Left renal cortex interstitium (tissue), 4 donors: ENCODE measurements at regions not wholly inside any gene's neighbourhood (a gene's known extent, or its start where the extent isn't known, plus 50 kb on each side); places are given as distances from the start of the nearest gene placed in this dataset.

ENCODE experiments used
- DNase-seq, 4 donors: peaks; one replicate each; pipeline ENCODE4 v3.0.0-alpha.2; 2013; ENCODE audit warnings: low read depth in 4 of 4, low spot score in 2 of 4, missing footprints in 1 of 4

DNA sequence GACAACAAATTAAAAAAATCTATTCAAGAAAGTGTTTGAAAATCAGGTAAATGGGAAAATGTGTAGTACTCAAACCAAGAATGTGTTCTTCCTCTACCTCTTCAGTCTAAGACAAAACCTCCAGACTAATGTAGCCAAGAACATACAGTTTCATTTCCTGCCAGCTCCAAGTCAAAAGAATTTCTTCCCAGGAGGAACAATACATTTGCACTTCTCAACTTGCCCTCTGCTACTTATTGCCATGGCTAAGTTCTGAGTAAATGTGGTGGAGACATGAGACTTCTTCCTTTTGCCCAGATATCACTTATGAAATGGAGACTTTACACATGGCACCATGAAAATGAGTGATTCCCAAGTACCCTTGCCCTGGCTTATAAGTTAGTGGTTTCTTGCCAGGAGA is 2112.2 kb upstream of the C9orf72 start:
- no peak for DNase-seq

DNA sequence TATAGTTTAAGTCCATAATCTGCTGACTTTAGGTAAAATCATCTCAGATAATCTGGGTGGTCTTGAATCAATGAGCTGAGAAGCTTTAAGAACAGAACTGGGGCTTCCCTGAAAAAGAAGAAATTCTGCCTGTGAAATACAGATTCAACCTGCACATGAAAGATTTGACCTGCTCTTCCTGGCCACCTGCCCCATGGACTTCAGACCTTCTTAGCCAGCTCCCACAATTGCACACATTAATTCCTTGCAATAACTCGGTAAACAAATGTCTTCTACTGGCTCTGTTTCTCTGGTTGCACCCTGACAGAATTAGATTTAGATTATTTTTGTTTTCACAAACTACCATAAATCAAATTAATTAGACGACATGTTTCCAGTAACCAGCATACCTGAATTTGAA is 2117.9 kb upstream of the C9orf72 start:
- DNase-seq: no peak

DNA sequence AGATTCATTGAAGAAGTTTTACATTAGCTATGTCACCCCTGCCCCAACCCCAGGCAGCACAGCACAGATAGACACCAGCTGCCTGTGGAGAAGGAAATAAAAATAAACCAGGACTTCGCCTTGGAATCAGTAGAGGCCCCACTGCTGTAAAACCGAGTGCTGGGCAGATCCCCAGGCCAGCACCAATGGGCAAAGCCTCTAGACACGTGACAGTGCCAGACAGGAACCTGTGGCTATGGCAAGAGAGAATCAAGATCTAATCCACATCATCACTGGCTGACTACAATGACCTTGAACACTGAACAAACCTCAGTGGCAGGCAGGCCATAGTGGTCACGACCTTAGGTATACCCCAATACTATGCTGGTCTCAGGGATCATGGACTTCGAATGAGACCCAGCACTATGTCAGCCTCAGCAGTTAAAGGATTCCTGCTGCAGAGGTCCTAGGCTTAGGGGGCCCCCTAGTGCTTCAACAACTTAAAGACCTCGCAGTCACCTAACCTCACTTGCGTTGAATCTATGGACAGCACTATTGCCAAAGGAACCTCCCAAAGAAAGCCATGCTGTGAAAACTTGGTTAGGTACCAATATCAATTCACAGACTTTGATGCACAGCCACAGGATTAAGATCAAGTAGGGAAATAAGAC is 2118.6 kb upstream of the C9orf72 start:
- no peak for DNase-seq

DNA sequence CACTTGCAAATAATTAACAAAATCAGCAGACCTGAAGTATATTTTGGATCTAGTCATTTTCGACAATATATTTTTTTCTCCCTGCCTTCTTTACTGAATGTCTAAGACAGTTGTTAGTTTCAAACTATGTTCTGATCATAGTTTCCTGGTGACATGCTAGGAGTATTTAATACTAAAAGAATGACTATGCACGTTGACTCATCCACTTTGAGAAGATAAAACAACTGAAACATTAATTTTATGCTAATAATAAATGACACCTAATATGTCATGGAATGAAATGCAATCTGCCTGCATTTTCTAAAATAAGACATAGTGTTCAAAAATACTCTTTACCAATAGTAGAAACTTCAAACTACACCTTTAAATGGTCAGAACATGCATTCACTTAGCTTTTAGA is 2123.7 kb upstream of the C9orf72 start:
- DNase-seq: no peak

DNA sequence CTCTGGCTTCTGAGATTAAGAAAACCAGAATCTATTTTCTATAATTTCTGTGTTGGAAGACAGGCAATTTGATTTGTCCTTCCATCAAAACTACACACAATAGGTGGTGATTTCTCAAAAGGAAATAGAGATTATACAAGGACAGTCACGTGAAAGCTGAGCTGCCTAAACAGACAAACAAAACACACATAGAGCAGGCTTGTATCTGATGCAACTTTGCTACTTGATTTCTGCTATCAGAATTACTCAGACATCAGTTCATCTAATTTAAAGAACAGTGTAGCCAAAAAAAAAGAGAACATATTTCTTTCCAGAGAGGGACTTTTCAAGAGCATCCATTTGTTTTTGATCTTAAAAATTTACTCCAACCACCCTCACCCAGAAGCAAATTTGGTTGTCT is 2128.3 kb upstream of the C9orf72 start:
- no peak for DNase-seq

DNA sequence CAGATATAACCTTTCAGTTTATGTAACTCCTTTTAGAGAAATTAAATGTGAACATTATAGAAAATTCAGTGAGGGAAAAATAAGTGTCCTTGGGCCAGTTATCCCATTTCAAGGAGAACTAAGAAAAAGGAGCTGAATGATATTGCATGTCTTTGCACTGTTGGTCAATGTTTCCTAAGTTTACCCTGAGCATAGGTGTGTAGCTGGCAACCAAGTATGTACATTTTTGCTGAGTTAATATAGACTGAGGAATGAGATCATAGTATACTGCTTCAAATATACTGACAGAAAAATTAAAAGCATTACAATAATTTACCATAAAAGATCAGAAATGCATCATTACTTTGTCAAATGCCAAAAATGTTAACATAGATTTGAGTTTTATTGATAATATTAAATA is 2128.7 kb upstream of the C9orf72 start:
- DNase-seq: no peak

DNA sequence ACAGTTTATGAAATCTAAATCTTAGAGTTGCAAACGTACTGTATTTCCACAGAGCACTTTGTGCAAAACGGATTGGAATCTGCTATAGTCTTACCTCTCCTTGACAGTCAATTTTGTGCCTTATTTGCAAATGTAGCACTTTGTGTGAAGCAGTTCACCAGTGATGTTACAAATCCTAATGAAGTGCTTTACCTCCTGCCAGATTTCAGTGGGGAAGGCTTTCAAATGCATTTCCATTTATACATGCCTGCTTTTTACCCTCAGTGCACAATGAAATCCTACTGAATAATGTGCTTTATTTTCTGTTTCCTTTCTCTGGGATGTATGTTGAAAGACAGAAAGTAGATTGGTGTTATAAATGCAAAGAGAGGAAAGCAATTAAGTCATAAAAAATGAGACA is 2141.6 kb upstream of the C9orf72 start:
- DNase-seq: no peak

DNA sequence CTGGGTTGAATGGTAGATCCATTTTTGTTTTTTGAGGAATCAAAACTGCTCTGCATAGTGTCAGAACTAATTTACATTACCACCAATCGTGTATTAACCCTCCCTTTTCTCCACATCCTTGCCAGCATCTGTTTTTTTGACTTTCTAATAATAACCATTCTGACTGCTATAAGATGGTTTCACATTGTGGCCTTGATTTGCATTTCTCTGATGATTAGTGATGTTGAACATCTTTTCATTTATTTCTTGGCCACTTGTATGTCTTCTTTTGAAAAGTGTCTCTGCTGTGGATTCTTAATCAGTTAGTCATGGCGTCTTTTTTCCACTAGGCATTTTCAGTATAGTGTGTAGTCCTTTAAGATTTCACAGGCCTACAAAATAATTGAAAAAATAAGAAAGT is 2144.3 kb upstream of the C9orf72 start:
- no peak for DNase-seq

DNA sequence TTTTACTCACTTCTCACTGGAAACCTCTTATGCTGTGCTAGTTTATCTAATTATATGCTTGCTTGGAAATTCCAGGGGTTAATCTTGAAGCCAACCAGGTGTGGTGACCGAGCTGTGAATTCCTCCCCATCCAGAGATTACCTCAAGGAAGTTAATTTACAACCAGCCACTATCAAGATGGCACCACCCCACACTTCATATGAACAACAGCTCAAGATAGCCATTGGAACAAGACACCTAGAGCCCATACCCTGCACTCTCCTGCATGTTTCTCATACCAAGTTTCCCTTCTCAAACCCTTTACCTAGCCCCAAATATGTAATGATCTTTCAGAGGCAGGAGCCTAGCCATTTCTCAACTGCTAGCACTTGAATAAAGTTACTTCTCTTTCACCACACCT is 2156.9 kb upstream of the C9orf72 start:
- DNase-seq: no peak

DNA sequence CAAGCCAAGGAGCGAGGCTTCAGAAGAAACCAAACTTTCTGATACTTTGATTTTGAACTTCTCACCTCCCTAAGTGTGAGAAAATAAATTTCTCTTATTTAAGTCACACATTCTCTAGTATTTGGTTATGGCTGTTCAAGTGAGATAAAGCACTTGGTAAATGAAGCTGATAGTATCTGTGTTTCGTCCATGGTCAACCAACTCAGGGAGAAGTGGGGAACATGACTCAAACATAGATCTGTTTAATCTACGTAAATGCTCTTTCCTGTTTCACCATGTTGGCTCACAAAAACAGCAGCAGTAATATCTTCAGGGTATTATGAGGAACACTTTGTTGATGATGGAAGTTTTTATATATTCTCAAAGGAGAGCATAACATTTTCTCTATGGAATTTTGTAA is 2167.2 kb upstream of the C9orf72 start:
- no peak for DNase-seq

DNA sequence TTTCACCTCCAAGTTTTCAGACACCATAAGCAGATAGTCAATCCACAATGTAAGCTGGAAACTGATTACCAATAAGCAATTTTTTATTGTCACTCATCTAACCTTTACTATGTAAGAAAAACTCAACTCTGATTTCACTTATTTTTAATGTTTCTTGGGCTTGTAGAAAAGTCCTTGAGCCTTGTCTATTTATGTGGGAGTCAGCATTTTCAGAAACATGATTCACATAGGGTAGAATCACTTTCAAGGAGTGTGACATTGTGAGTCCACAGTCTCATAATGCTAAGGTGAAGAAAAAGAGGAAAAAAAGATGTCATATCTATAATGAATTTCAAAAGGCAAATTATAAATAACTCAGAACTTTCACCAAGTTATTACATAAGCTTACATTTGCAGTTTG is 2167.9 kb upstream of the C9orf72 start:
- DNase-seq: no peak

DNA sequence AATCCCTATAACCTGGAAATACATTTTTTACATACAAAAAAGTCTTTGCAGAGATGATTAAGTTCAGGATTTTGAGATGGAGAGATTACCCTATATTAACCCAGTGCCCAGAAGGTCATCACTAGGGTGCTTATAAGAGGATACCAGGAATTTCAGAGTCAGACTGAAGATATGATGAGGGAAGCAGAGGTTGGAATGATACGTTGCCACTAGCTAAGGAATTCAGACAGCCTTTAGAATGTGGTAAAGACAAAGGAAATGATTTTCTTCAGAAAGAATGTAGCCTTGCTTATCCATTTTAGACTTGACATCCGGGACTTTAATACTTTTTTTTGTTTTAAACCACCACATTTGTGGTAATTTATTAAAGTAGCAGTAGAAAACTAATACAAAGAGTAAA is 2176.8 kb upstream of the C9orf72 start:
- no peak for DNase-seq

DNA sequence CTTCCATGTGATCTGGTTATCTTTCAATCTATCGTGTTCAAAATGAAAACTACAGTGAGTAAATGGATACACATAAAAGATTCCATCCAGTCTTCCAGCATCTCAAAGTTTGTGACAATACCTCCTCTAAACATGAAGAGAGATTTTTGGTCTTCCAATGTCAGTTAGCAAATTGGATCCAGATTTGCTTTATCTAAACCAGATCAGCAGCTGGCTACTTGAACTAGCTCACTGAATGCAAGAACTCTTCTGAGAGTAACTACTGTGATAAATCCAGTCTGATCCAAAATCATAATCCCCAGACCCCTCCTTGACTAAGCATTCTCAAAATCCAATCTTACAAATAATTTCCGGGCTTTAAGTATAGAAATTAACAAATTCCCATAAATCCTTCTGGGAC is 2177.9 kb upstream of the C9orf72 start:
- no peak for DNase-seq

DNA sequence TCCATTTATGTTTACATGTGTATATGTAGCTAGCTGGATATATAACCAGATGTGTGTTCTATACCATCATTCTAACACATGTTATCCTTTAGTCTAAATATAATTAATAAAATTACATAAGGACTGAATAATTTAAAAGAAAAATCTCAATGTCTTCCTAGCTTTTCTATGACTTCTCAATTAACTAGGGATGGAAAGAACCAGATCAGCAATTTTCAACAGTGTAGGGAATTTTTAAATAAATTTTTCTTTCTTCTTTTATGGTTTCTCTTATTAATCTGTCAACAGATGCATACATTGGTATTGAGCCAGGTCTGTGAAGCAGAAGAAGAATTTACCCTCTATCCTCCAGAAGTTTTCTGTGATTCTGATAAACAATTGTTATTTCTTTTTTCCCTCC is 2180.4 kb upstream of the C9orf72 start:
- no peak for DNase-seq

DNA sequence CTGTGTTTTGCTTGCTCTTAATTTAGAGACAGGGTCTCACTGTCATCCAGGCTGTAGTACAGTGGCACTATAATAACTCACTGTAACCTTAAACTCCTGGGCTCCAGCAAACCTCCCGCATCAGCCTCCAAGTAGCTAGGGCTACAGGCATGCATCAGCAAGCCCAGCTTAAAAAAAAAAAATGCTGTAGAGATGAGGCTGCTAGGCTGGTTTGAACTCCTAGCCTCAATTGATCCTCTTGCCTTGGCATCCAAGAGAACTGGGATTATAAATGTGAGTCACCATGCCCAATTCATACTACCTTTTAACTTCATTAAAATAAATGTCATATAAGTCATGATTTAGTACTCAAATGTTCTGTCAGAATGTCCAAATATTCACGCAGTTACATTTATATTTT is 2195.7 kb upstream of the C9orf72 start:
- DNase-seq: no peak

DNA sequence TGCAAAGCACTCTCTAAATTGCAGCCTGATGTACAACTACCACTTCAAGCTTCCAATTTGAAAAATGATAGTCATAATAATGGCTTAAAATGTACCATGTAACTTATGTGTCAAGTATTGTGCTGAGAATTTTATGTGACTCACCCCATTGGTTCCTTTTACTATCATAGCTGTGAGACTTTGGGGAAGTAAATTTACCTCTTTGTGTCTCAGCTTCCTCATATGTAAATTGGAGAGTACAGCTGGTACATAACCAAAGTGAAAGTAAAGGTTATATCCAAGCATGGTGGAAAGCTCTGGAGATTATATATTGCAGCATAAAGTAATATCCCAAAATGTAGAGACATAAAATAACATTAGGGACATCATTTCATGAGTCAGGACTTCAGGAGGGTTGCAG is 2200.4 kb upstream of the C9orf72 start:
- DNase-seq: no peak

DNA sequence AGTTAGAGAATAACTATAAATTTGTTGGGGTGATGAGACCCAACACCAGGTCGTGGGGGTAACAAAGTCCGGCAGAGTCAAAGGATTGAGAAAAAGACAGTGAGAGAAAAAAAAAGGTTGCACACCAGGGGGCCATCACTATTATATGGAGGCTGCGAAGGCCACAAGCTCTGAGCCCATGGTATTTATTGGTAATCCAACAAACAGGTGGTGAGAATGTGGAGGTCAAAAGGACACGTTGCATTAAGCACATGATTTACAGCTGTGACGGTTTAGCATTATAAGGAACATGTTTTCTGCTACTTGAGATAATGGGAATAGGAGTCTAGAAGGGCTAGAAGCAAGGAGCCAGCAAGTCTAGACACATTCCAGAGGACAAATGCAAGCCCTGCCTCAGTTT is 2202.2 kb upstream of the C9orf72 start:
- DNase-seq: no peak

DNA sequence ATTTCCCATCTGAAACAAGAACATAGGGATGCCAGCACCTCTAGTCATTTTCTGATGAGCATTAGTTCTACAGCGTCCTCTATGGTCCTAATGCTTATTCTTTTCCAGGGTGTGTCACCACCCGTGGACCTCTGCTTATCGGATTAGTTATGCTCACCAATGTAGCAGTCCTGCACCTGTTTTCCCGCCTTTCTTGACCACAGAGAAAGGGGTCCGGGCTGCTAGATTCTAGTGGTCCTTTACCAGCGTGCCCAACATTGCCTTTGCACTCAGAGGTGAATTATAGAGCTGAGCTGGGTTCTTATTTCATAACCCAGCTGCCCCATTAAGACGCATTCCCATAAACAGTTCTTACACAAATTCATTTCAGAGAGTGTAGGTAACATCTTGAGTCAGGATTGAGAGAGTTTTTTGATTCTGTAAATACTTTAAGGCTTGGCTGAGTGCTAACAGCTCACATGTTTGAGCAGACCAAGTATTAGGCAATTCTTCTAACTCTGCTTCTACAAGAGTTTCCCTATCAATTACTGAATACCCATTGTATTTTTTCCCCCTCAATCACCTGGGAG is 2205.1 kb upstream of the C9orf72 start:
- no peak for DNase-seq

DNA sequence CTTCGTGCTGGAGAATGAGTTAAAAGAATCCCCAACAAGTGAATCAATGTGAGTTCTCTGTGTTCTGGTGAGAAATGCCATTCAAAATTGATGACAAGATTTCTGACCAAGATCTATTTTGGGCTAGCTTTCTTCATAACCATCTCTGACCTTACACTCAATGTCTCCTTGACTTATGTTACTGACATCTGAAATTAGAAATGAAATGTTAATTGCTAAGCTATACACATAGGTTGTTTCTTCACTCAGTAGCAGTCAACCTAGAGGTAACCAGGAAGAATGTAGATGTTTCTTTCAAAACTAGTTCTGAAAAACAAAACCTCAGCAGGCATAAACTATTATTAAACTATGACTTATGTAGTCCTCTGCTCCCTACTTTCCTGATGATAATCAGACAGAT is 2220.7 kb upstream of the C9orf72 start:
- no peak for DNase-seq

DNA sequence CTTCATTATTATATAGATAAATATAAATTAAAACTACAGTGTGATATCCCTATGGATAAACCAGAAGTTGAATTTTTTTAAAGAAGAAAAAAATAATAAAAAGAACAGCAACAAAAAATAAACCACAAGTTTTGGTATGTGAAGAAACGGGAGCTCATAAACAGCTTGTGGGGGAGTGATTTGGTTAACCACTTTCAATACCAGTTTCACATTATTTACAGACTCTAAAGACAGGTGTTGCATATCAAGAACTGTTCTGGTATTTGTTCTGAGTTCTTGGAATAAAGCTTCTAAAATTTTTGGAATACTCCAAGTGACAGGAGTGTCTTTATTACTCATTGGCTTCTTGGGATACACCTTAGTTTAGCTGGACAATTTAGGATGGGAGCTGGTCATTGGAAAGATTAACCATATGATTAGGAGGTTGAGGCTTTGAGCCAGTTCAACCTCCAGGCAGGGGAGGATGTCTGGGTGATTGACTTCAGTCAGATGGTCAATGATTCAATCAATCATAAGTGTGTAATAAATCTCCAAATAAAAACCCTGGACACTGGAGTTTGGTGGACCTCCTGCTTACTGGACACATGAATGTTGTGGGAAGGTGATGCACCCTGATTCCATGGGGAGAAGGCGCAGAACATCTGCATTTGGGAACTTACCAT is 2223.1 kb upstream of the C9orf72 start:
- DNase-seq: no peak

DNA sequence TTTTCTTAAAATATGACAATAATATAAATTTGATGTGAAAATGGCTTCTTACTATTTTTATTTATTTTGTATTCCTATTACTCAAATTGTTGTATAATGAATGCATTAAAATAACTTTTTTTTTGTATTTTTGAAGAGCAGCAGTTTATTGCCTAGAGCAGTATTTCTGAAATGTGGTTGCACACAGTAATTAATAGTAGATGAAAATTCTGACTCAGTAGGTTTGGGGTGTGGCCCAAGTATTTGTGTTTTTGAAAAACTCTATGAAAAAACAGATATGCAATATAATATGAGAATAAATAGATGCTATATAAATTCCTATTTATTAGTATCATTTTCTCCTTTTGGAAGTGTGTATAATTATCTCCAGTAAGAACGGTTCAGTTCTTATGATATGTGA is 2225.3 kb upstream of the C9orf72 start:
- no peak for DNase-seq

DNA sequence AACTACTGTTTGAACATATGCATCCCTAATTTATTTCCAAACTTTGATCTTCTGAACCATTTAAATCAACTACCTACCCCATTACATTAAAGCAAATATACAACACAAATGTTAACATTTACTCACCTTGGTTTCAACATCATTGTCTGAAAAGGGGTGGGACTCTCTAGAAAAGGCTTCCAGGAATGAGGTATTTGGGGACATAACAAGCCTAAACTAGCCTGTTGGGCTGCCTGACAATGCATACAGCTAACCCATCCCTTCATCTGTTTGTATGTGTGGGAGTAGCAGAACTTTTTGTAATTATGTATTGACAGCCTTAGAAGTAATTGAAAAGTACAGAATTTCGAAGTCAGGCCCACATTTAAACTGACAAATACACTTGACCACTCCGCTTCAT is 2225.9 kb upstream of the C9orf72 start:
- DNase-seq: no peak

DNA sequence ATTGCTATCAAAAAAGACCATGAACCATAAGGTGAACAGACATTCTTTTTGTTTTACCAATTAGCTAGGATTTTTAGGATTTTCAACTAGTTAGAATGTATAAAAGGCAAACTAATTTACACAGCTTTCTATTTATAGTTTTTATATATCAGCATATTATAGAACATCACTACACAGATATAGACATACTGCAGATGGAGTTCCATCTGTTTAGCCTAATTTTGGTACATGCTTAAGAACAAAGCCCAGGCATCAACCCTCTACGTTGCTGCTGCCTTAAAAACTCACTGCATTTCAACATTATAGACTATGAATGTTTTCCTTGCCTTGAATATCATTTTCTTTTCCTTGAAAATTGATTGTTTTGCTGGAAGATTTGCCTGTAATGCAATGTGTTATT is 2227.5 kb upstream of the C9orf72 start:
- no peak for DNase-seq
